ENCODE measurements at regions not wholly inside any gene's neighbourhood (a gene's known extent, or its start where the extent isn't known, plus 50 kb on each side); places are given as distances from the start of the nearest gene placed in this dataset.

DNA sequence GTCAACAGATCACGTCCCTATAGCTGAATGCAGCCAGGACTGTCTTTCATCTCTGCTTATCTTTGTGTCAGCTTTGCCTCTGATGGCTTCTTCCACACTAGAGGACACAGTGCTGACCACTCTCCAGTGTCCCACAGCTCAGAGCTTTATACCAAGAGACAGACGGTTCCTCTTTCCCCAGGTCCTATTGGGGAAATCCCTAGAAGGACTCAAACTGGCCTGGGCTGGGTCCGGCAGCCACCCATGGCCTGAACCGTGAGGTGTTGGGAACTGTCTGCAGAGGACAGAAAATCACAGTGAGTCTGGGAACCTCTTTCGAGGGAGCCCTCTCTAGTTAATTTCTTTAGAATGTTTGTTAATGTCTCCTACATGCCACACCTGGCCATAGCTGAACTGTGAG is 68.3 kb upstream of the SHB start:
- Mint-ChIP-seq H3K9me3 (no peaks in the 10 kb centered on the region), H3K4me3 (no peak overlapping the region), H3K4me1 (peaks cover 13% of the 10 kb centered on the region), H3K27ac (no peak overlapping the region), H3K27me3 (ENCODE audit: insufficient read depth, low read depth, poor library complexity) (peaks cover 11% of the 10 kb centered on the region), H3K36me3 (ENCODE audit: low read depth) (no peaks in the 10 kb centered on the region)
- Histone ChIP-seq H4K20me1 (replicated peaks; ENCODE audit: insufficient read depth) (no peaks in the 10 kb centered on the region), H3K27ac (ENCODE audit: low read depth) (no peak overlapping the region), H3K4me3 (no peak overlapping the region), H3K36me3 (ENCODE audit: insufficient read depth) (no peaks in the 10 kb centered on the region), H2AFZ (no peak overlapping the region), H3K4me2 (no peak overlapping the region), H3K27me3 (ENCODE audit: insufficient read depth) (no peaks in the 10 kb centered on the region), H3K9me2 (ENCODE audit: insufficient read depth) (no peaks in the 10 kb centered on the region), H3K79me2 (replicated peaks; ENCODE audit: insufficient read depth) (no peaks in the 10 kb centered on the region), H3K4me1 (ENCODE audit: insufficient read depth) (peaks cover 6% of the 10 kb centered on the region), H3F3A (replicated peaks; ENCODE audit: low read depth) (no peaks in the 10 kb centered on the region)
- ATAC-seq, result no peak
- TF ChIP-seq ZNF114 (CRISPR knock-in tag; IDR thresholded peaks at IDR 0.05) (no peak), EZH2phosphoT487 (IDR thresholded peaks at IDR 0.05; ENCODE audit: unreplicated experiment) (no peak), ZNF331 (CRISPR knock-in tag; IDR thresholded peaks at IDR 0.05; ENCODE audit: low read depth) (no peak), EZH2 (IDR thresholded peaks at IDR 0.05; ENCODE audit: low read depth, unreplicated experiment) (no peak)
- DNase-seq (ENCODE audit: low spot score), result no peak

DNA sequence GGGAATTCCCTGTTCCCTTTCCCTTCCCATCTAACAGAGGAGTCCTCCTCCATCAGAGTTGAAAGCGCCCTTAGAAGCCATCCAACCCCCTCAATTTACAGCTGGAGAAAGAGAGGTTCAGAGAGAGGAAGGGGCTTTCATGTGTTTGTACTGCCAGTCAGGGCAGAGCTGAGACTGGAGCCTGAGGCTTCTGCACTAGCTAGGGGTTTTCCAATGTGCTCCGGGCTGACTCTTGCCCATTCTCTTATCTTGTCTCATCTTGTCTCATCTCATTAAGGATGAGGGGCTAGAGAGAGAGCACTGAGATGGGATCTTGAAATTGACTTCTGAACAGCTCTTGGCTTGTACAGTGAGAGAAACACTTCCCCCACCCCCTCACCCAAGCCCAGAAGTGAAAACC is 67.4 kb upstream of the SHB start:
- ATAC-seq, result no peak
- H3K9me3 Mint-ChIP-seq, result no peaks in the 10 kb centered on the region

More for the DNA sequence above, 67.4 kb upstream of the SHB start:
- Histone ChIP-seq H3K27me3 (ENCODE audit: insufficient read depth) (no peaks in the 10 kb centered on the region), H3K4me3 (no peak overlapping the region), H3K4me2 (no peak overlapping the region), H2AFZ (no peak overlapping the region), H3K36me3 (ENCODE audit: insufficient read depth) (no peaks in the 10 kb centered on the region), H4K20me1 (replicated peaks; ENCODE audit: insufficient read depth) (no peaks in the 10 kb centered on the region), H3K4me1 (ENCODE audit: insufficient read depth) (peaks cover 6% of the 10 kb centered on the region), H3K9me2 (ENCODE audit: insufficient read depth) (no peaks in the 10 kb centered on the region), H3K79me2 (replicated peaks; ENCODE audit: insufficient read depth) (no peaks in the 10 kb centered on the region), H3K27ac (ENCODE audit: low read depth) (no peak overlapping the region), H3F3A (replicated peaks; ENCODE audit: low read depth) (no peaks in the 10 kb centered on the region)
- Mint-ChIP-seq H3K4me3 (no peak overlapping the region), H3K27ac (no peak overlapping the region), H3K36me3 (ENCODE audit: low read depth) (no peaks in the 10 kb centered on the region), H3K4me1 (peaks cover 11% of the 10 kb centered on the region), H3K27me3 (ENCODE audit: insufficient read depth, low read depth, poor library complexity) (peaks cover 11% of the 10 kb centered on the region)
- no peak for DNase-seq (ENCODE audit: low spot score)
- no peak for TF ChIP-seq JUNB (IDR thresholded peaks at IDR 0.05; ENCODE audit: unreplicated experiment)
- TF ChIP-seq NANOG (IDR thresholded peaks at IDR 0.05; ENCODE audit: borderline replicate concordance), result no peak
- TF ChIP-seq, protein P1, sequence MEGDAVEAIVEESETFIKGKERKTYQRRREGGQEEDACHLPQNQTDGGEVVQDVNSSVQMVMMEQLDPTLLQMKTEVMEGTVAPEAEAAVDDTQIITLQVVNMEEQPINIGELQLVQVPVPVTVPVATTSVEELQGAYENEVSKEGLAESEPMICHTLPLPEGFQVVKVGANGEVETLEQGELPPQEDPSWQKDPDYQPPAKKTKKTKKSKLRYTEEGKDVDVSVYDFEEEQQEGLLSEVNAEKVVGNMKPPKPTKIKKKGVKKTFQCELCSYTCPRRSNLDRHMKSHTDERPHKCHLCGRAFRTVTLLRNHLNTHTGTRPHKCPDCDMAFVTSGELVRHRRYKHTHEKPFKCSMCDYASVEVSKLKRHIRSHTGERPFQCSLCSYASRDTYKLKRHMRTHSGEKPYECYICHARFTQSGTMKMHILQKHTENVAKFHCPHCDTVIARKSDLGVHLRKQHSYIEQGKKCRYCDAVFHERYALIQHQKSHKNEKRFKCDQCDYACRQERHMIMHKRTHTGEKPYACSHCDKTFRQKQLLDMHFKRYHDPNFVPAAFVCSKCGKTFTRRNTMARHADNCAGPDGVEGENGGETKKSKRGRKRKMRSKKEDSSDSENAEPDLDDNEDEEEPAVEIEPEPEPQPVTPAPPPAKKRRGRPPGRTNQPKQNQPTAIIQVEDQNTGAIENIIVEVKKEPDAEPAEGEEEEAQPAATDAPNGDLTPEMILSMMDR (conservative IDR thresholded peaks at IDR 0.05; ENCODE audit: low read depth in 2 of 2), result no peak
- TF ChIP-seq, protein P2, sequence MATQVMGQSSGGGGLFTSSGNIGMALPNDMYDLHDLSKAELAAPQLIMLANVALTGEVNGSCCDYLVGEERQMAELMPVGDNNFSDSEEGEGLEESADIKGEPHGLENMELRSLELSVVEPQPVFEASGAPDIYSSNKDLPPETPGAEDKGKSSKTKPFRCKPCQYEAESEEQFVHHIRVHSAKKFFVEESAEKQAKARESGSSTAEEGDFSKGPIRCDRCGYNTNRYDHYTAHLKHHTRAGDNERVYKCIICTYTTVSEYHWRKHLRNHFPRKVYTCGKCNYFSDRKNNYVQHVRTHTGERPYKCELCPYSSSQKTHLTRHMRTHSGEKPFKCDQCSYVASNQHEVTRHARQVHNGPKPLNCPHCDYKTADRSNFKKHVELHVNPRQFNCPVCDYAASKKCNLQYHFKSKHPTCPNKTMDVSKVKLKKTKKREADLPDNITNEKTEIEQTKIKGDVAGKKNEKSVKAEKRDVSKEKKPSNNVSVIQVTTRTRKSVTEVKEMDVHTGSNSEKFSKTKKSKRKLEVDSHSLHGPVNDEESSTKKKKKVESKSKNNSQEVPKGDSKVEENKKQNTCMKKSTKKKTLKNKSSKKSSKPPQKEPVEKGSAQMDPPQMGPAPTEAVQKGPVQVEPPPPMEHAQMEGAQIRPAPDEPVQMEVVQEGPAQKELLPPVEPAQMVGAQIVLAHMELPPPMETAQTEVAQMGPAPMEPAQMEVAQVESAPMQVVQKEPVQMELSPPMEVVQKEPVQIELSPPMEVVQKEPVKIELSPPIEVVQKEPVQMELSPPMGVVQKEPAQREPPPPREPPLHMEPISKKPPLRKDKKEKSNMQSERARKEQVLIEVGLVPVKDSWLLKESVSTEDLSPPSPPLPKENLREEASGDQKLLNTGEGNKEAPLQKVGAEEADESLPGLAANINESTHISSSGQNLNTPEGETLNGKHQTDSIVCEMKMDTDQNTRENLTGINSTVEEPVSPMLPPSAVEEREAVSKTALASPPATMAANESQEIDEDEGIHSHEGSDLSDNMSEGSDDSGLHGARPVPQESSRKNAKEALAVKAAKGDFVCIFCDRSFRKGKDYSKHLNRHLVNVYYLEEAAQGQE (IDR thresholded peaks at IDR 0.05; ENCODE audit: unreplicated experiment), result no peak

All from GM23338 (cell line).